ENCODE measurements at regions not wholly inside any gene's neighbourhood (a gene's known extent, or its start where the extent isn't known, plus 50 kb on each side); places are given as distances from the start of the nearest gene placed in this dataset.

- no peak for TF ChIP-seq CTCF (IDR thresholded peaks at IDR 0.05)
Observed at GRCh38 chr12:3418609-3419390, 72.2 kb upstream of the PRMT8 start.

GRCh38 chr12:3419558-3419957 is 71.4 kb upstream of the PRMT8 start:
- TF ChIP-seq CTCF (IDR thresholded peaks at IDR 0.05) = no peak

GRCh38 chr12:3420693-3421092 is 70.3 kb upstream of the PRMT8 start:
- TF ChIP-seq CTCF (IDR thresholded peaks at IDR 0.05) = no peak

- TF ChIP-seq CTCF (IDR thresholded peaks at IDR 0.05) = no peak
Observed at GRCh38 chr12:3421191-3421978, 69.6 kb upstream of the PRMT8 start.

- no peak for TF ChIP-seq CTCF (IDR thresholded peaks at IDR 0.05)
Observed at GRCh38 chr12:3427956-3428355, 63.0 kb upstream of the PRMT8 start.

GRCh38 chr12:3428631-3429030 is 62.4 kb upstream of the PRMT8 start:
- no peak for TF ChIP-seq CTCF (IDR thresholded peaks at IDR 0.05)

- TF ChIP-seq CTCF (IDR thresholded peaks at IDR 0.05) = no peak
Observed at GRCh38 chr12:3431686-3432085, 59.3 kb upstream of the PRMT8 start.
